Natural killer cell (primary cell): ENCODE measurements at regions not wholly inside any gene's neighbourhood (a gene's known extent, or its start where the extent isn't known, plus 50 kb on each side); places are given as distances from the start of the nearest gene placed in this dataset.
"Not testable (repeated sequence)": the region's sequence is repeated elsewhere in the genome, so short reads cannot be mapped to it uniquely, and the experiment has no call there.

Experiments used
- ATAC-seq, 3 donors: fragments of 150-1000 bp in 2 of 3; fragments of 200-7000 bp in 1 of 3; cut with Tn5 transposase; 1 replicate in 1 of 3; 2 replicates in 2 of 3; pipeline ENCODE4 v1.10.0; 2021; ENCODE audit warnings: mild to moderate bottlenecking in 2 of 3, moderate library complexity in 2 of 3
- DNase-seq, 2 donors: peaks; one replicate each; pipeline versions ENCODE4 v3.0.0 to v3.0.0-alpha.2; 2013 to 2021; ENCODE audit warnings: mixed read lengths in 1 of 2
- H3K27ac ChIP-seq: one replicate; pipeline ENCODE4 v1.5.1; 2013; ENCODE audit warnings: mild to moderate bottlenecking, low read length
- H3K27me3 ChIP-seq: one replicate; pipeline ENCODE4 v1.6.1; 2013; ENCODE audit warnings: low read length; ENCODE audit not compliant: control insufficient read depth, insufficient read depth
- H3K36me3 ChIP-seq: one replicate; pipeline ENCODE4 v1.6.1; 2013; ENCODE audit warnings: low read length; ENCODE audit not compliant: control insufficient read depth, insufficient read depth
- H3K4me1 ChIP-seq: one replicate; pipeline ENCODE4 v1.6.1; 2013; ENCODE audit warnings: low read length; ENCODE audit not compliant: control insufficient read depth, insufficient read depth
- H3K4me3 ChIP-seq: one replicate; pipeline ENCODE4 v1.5.1; 2013; ENCODE audit warnings: low read length
- H3K9me3 ChIP-seq: one replicate; pipeline ENCODE4 v1.6.1; 2013; ENCODE audit warnings: low read length; ENCODE audit not compliant: control insufficient read depth, insufficient read depth
- H3K27ac Mint-ChIP-seq, 2 donors: one replicate each; pipeline ENCODE4 v1.8.0; 2022; ENCODE audit warnings: mild to moderate bottlenecking in 2 of 2, mixed read lengths in 2 of 2, moderate library complexity in 1 of 2
- H3K27me3 Mint-ChIP-seq, 2 donors: one replicate each; pipeline ENCODE4 v1.8.0; 2022; ENCODE audit warnings: low read depth in 2 of 2, mixed read lengths in 2 of 2
- H3K36me3 Mint-ChIP-seq: one replicate; pipeline ENCODE4 v1.8.0; 2022; ENCODE audit warnings: mixed read lengths
- H3K4me1 Mint-ChIP-seq, 2 donors: one replicate each; pipeline ENCODE4 v1.8.0; 2022; ENCODE audit warnings: mixed read lengths in 2 of 2
- H3K4me3 Mint-ChIP-seq: one replicate; pipeline ENCODE4 v1.8.0; 2022; ENCODE audit warnings: mild to moderate bottlenecking, moderate library complexity, mixed read lengths
- H3K9me3 Mint-ChIP-seq, 2 donors: one replicate each; pipeline ENCODE4 v1.8.0; 2022; ENCODE audit warnings: mixed read lengths in 2 of 2
- CTCF ChIP-seq: fragments of 200-600 bp; IDR thresholded peaks from one replicate; pipeline ENCODE4 v1.8.0; 2022; ENCODE audit warnings: antibody characterized with exemption
- WGBS: methylation state at CpG from one replicate; pipeline ENCODE4 v1.1.7; 2013; ENCODE audit warnings: missing lambda C conversion rate; ENCODE audit not compliant: insufficient coverage; 5-methylcytosine and 5-hydroxymethylcytosine counted together
- intact Hi-C: fragments of 100-400 bp; cut with micrococcal nuclease; formaldehyde crosslinking; loops from one replicate; pipeline ENCODE4 v1.14.2; 2022

- intact Hi-C loops: no loop called here
- H3K4me3 Mint-ChIP-seq: no peak overlapping the region
- H3K4me1 Mint-ChIP-seq: no peaks in the 10 kb centered on the region
- no peaks in the 10 kb centered on the region for H3K36me3 Mint-ChIP-seq
- ATAC-seq (no peak), DNase-seq (no peak)
- H3K27ac Mint-ChIP-seq: no peak overlapping the region
- Histone ChIP-seq H3K27ac (no peak overlapping the region), H3K9me3 (no peaks in the 10 kb centered on the region), H3K4me3 (no peak overlapping the region), H3K4me1 (no peaks in the 10 kb centered on the region), H3K27me3 (no peaks in the 10 kb centered on the region), H3K36me3 (no peaks in the 10 kb centered on the region)
- 72% methylated on average over 4 of the region's 4 CpGs for WGBS
- peaks cover 0 to 2% of the 10 kb centered on the region in 2 donors for H3K9me3 Mint-ChIP-seq
- peaks cover 3 to 9% of the 10 kb centered on the region in 2 donors for H3K27me3 Mint-ChIP-seq
- no peak for TF ChIP-seq CTCF
These were observed 56.1 kb upstream of the MRTFB start for GRCh38 chr16:14015033-14015432.

- ATAC-seq (no peak), DNase-seq (no peak)
- H3K36me3 ChIP-seq: no peaks in the 10 kb centered on the region
- H3K4me3 Mint-ChIP-seq: no peak overlapping the region
- H3K9me3 Mint-ChIP-seq: peaks cover 0 to 2% of the 10 kb centered on the region in 2 donors
- WGBS: 45% methylated on average over 11 of the region's 11 CpGs
- H3K4me1 Mint-ChIP-seq: no peaks in the 10 kb centered on the region
- no peaks in the 10 kb centered on the region for H3K36me3 Mint-ChIP-seq
- intact Hi-C loops: no loop called here
- H3K27ac Mint-ChIP-seq: no peak overlapping the region
- no peak overlapping the region for H3K27ac ChIP-seq
- no peaks in the 10 kb centered on the region for H3K9me3 ChIP-seq
- no peak overlapping the region for H3K4me3 ChIP-seq
- no peaks in the 10 kb centered on the region for H3K4me1 ChIP-seq
- H3K27me3 ChIP-seq: no peaks in the 10 kb centered on the region
- no peak for TF ChIP-seq CTCF
- peaks cover 3 to 9% of the 10 kb centered on the region in 2 donors for H3K27me3 Mint-ChIP-seq
These were observed 55.7 kb upstream of the MRTFB start for GRCh38 chr16:14015461-14015860.

GRCh38 chr16:14015948-14016347 lies 55.2 kb upstream of the MRTFB start:
- no peaks in the 10 kb centered on the region for H3K4me1 ChIP-seq
- H3K4me3 Mint-ChIP-seq: no peak overlapping the region
- no peaks in the 10 kb centered on the region for H3K36me3 ChIP-seq
- no peak overlapping the region for H3K4me3 ChIP-seq
- 72% methylated on average over 2 of the region's 2 CpGs for WGBS
- H3K27me3 ChIP-seq: no peaks in the 10 kb centered on the region
- H3K36me3 Mint-ChIP-seq: no peaks in the 10 kb centered on the region
- ATAC-seq: no peak
- no peaks in the 10 kb centered on the region for H3K9me3 ChIP-seq
- no peak overlapping the region for H3K27ac Mint-ChIP-seq
- no peak overlapping the region for H3K27ac ChIP-seq
- H3K9me3 Mint-ChIP-seq: peaks cover 0 to 2% of the 10 kb centered on the region in 2 donors
- no peaks in the 10 kb centered on the region for H3K4me1 Mint-ChIP-seq
- intact Hi-C loops: no loop called here
- no peak for DNase-seq
- H3K27me3 Mint-ChIP-seq: peaks cover 3 to 9% of the 10 kb centered on the region in 2 donors
- no peak for TF ChIP-seq CTCF

GRCh38 chr16:14016362-14016761 lies 54.8 kb upstream of the MRTFB start:
- intact Hi-C loops, H3K4me1 Mint-ChIP-seq, DNase-seq, H3K4me3 Mint-ChIP-seq, H3K27me3 ChIP-seq, H3K9me3 ChIP-seq, H3K4me3 ChIP-seq, H3K9me3 Mint-ChIP-seq, ATAC-seq, H3K36me3 Mint-ChIP-seq, H3K36me3 ChIP-seq, H3K4me1 ChIP-seq, H3K27ac ChIP-seq, H3K27ac Mint-ChIP-seq, H3K27me3 Mint-ChIP-seq: not testable (repeated sequence)
- WGBS: 89% methylated on average over 14 of the region's 15 CpGs
